ENCODE measurements at regions not wholly inside any gene's neighbourhood (a gene's known extent, or its start where the extent isn't known, plus 50 kb on each side); places are given as distances from the start of the nearest gene placed in this dataset.

DNA sequence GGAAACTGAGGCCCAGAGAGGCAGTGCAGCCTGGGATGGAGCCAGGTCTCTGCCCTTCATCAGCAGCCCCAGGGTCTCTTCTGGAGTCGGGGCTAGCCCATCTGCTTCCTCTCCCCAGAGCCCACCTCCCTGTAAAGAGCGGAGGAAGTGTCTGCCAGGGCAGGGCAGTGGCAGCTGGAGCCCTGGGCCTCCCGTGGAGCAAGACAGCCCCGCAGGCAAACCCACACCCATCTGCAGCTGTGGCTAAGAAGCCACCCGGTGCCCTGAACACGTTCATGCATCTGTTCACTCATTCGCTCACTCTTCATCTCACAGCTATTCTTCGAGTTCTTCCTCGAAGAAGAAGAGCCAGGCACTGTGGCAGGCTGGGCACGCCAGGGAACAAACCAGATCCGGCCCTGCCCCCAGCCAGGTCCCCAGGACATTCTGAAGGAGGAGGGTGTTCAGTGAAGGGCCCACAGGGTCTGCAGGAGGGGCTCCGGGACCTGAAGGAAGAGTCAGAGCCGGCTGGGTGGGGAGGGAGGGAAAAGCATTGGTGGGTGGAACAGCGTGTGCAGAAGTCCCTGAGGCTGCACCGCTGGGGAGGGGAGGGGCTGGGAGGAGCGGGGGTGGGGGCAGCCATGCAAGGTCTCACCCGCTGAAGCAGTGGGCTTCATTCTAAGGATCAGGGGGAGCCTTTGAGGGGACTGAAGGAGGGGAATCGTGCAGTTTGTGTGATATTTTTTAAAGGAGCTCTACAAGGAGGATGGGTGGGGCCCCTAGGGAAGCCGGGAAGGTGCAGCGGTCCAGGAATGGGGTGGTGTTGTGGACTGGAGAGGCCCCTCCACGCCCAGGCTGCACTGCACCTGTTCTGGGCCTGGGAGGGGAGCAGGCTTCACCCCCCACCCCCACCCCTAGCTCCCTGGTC lies 99.1 kb downstream of the UNCX start:
- peaks cover 23% of the 10 kb centered on the region for H3K4me1 Mint-ChIP-seq
- no peak overlapping the region for H3K27ac Mint-ChIP-seq
- peaks cover 37% of the 10 kb centered on the region for H3K9me3 Mint-ChIP-seq
- peaks cover 21% of the 10 kb centered on the region for H3K27me3 Mint-ChIP-seq (ENCODE audit: low read depth, poor library complexity)
- no peak for DNase-seq
- TF ChIP-seq, protein P1, sequence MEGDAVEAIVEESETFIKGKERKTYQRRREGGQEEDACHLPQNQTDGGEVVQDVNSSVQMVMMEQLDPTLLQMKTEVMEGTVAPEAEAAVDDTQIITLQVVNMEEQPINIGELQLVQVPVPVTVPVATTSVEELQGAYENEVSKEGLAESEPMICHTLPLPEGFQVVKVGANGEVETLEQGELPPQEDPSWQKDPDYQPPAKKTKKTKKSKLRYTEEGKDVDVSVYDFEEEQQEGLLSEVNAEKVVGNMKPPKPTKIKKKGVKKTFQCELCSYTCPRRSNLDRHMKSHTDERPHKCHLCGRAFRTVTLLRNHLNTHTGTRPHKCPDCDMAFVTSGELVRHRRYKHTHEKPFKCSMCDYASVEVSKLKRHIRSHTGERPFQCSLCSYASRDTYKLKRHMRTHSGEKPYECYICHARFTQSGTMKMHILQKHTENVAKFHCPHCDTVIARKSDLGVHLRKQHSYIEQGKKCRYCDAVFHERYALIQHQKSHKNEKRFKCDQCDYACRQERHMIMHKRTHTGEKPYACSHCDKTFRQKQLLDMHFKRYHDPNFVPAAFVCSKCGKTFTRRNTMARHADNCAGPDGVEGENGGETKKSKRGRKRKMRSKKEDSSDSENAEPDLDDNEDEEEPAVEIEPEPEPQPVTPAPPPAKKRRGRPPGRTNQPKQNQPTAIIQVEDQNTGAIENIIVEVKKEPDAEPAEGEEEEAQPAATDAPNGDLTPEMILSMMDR (IDR thresholded peaks at IDR 0.05): no peak
- no peaks in the 10 kb centered on the region for H3K36me3 Mint-ChIP-seq (ENCODE audit: low read depth)
- H3K4me3 Mint-ChIP-seq: no peak overlapping the region

DNA sequence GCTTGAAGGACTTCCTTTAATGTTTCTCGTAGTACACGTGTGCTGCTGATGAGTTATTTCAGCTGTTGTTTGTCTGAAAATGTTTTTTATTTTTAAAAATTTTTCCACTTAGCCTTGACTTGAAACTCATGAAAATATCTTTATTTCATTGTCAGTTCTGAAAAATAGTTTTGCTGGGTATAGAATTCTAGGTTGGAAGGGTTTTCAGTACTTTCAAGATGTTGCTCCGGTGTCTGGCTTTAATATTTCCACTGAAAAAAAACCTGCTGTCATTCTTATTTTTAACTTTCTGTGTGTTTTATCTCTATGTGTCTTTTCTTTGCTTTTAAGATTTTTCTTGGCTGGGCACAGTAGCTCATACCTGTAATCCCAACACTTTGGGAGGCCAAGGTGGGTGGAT lies 103.8 kb downstream of the UNCX start:
- H3K27ac Mint-ChIP-seq: no peak overlapping the region

DNA sequence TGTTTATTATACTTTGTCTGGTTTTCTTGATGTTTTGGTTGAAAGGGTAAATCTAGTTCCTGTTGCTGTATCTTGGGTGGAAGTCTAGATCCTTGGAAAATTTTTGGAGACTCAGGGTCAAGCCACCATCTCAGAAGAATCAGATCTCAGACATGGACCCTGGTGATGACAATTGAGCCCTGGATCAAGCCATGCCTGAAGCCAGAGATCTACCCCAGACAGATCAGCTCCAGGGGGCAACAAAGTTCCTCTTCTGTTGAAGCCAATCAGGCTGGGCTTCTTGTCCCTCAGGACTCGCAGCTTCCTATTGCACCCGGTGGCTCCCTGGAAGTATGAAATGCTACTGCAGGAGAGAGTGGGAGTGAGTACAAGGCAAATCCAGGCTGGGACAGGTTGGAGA lies 106.9 kb downstream of the UNCX start:
- no peak overlapping the region for H3K27ac Mint-ChIP-seq
- peaks cover 16% of the 10 kb centered on the region for H3K36me3 Mint-ChIP-seq (ENCODE audit: low read depth)
- TF ChIP-seq, protein P1 (IDR thresholded peaks at IDR 0.05): no peak
- H3K9me3 Mint-ChIP-seq: peaks cover 47% of the 10 kb centered on the region
- no peak overlapping the region for H3K4me3 Mint-ChIP-seq
- peaks cover 30% of the 10 kb centered on the region for H3K4me1 Mint-ChIP-seq
- peaks cover 21% of the 10 kb centered on the region for H3K27me3 Mint-ChIP-seq (ENCODE audit: low read depth, poor library complexity)
- no peak for DNase-seq

More for the DNA sequence above, 103.8 kb downstream of the UNCX start:
- TF ChIP-seq, protein P1 (IDR thresholded peaks at IDR 0.05): no peak
- Mint-ChIP-seq H3K4me1 (peaks cover 30% of the 10 kb centered on the region), H3K4me3 (no peak overlapping the region), H3K9me3 (peaks cover 55% of the 10 kb centered on the region), H3K27me3 (ENCODE audit: low read depth, poor library complexity) (peaks cover 33% of the 10 kb centered on the region), H3K36me3 (ENCODE audit: low read depth) (peaks cover 16% of the 10 kb centered on the region)
- no peak for DNase-seq

DNA sequence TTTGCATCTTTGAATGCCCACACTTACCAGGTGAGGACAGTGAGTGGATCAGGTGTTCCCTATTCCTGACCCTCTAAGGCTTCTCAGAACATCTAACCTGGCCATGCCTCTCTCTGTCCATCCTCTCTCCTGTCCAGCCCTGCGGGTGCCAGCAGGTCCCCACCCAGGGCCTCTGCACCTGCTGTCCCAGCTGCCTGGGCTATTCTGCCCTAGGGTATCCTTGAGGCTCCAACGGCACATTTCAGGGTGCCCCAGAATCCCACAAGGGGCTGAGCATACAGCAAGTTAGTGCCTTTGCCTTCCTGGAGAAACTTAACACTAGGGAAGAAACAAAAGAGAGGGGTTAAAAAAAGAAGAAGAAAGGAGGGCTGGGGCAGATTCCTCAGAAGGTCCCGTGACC lies 107.4 kb downstream of the UNCX start:
- DNase-seq: no peak
- TF ChIP-seq, protein P1 (IDR thresholded peaks at IDR 0.05): no peak
- H3K4me3 Mint-ChIP-seq: no peak overlapping the region
- no peak overlapping the region for H3K27ac Mint-ChIP-seq
- H3K36me3 Mint-ChIP-seq (ENCODE audit: low read depth): peaks cover 16% of the 10 kb centered on the region
- peaks cover 43% of the 10 kb centered on the region for H3K9me3 Mint-ChIP-seq
- peaks cover 30% of the 10 kb centered on the region for H3K4me1 Mint-ChIP-seq
- H3K27me3 Mint-ChIP-seq (ENCODE audit: low read depth, poor library complexity): peaks cover 21% of the 10 kb centered on the region

DNA sequence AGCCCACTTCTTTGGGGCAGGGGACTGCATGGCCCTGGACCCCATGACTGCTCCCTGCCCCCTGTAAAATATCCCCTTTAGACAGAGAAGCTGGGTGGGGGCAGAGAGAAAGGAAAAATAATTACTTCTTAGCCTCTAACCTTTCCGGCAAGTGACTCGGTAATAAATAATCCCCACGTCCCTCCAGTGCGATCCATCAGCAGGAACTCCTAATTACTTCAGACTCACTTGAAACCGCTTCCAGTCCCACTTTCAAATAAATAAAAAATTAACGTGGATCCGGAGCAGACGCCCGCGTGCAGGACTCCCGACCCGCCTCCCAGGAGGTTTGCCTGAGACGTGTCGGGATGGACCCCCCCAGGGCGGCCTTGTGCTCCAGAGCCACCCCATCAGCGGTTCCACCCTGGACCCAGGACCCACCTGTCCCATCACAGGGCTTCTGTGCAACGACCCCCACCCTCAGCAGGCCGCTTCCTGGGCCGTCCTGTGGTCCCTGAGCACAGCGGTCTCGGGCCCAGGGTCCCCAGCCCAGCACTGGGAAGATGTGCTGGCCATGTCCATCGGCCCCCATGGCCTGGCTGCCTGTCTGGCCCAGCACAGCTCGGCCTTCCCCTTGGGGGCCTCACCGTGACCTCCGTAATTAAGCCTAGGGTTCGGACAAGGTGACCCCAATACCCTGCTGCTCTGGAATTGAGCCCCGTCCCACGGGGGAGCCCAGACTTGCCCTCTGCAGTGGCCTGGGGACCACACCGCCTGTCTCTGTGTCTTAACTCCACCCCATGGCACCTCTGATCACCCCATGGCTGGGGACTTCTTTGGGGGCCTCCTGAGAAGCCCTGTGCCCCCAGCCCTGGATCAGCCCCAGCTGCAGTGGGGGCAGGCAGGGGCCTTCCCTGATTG lies 108.0 kb downstream of the UNCX start:
- peaks cover 16% of the 10 kb centered on the region for H3K36me3 Mint-ChIP-seq (ENCODE audit: low read depth)
- H3K27ac Mint-ChIP-seq: no peak overlapping the region
- peaks cover 21% of the 10 kb centered on the region for H3K27me3 Mint-ChIP-seq (ENCODE audit: low read depth, poor library complexity)
- H3K4me3 Mint-ChIP-seq: no peak overlapping the region
- DNase-seq: no peak
- H3K9me3 Mint-ChIP-seq: peaks cover 36% of the 10 kb centered on the region
- H3K4me1 Mint-ChIP-seq: peaks cover 30% of the 10 kb centered on the region
- TF ChIP-seq, protein P1 (IDR thresholded peaks at IDR 0.05): no peak

All from nephron progenitor cell (in vitro differentiated cells).